BLaER1 treated with 17β-estradiol and CSF1 and Interleukin-3, amounts not matched to agents 10 nM and 100 nM (cell line): ENCODE measurements at regions not wholly inside any gene's neighbourhood (a gene's known extent, or its start where the extent isn't known, plus 50 kb on each side); places are given as distances from the start of the nearest gene placed in this dataset.
"Not testable (repeated sequence)": the region's sequence is repeated elsewhere in the genome, so short reads cannot be mapped to it uniquely, and the experiment has no call there.

Experiments used
- H3K27ac ChIP-seq, 11 experiments: shearing (Covaris generic); formaldehyde crosslinking; 2 replicates each; pipeline ENCODE4 v1.8.1; 2022
- H3K27me3 ChIP-seq, 11 experiments: shearing (Covaris generic); formaldehyde crosslinking; 2 replicates each; pipeline ENCODE4 v1.8.1; 2022
- H3K36me3 ChIP-seq, 11 experiments: shearing (Covaris generic); formaldehyde crosslinking; 2 replicates each; pipeline ENCODE4 v1.8.1; 2022
- H3K4me1 ChIP-seq, 10 experiments: shearing (Covaris generic); formaldehyde crosslinking; 2 replicates each; pipeline ENCODE4 v1.8.1; 2022
- H3K4me2 ChIP-seq, 11 experiments: shearing (Covaris generic); formaldehyde crosslinking; 2 replicates each; pipeline ENCODE4 v1.8.1; 2022
- H3K4me3 ChIP-seq, 10 experiments: shearing (Covaris generic); formaldehyde crosslinking; 2 replicates each; pipeline ENCODE4 v1.8.1; 2022
- H3K9ac ChIP-seq, 11 experiments: shearing (Covaris generic); formaldehyde crosslinking; 2 replicates each; pipeline ENCODE4 v1.8.1; 2022
- H3K9me3 ChIP-seq, 11 experiments: shearing (Covaris generic); formaldehyde crosslinking; replicated peaks in 1 of 11; 2 replicates each; pipeline ENCODE4 v1.8.1; 2022
- H4K20me1 ChIP-seq, 11 experiments: shearing (Covaris generic); formaldehyde crosslinking; 2 replicates each; pipeline ENCODE4 v1.8.1; 2022
- Cebpa-rat ChIP-seq, 11 experiments: shearing (Covaris generic); IDR thresholded peaks; 2 replicates each; pipeline ENCODE4 v1.8.1; 2022

GRCh38 chr10:81215498-81215897 lies 659.5 kb upstream of the NRG3 start:
- Histone ChIP-seq H3K36me3 (no peaks in the 10 kb centered on the region), H3K4me3 (no peak overlapping the region), H4K20me1 (no peaks in the 10 kb centered on the region), H3K9me3 (no peaks in the 10 kb centered on the region), H3K27me3 (no peaks in the 10 kb centered on the region), H3K27ac (no peak overlapping the region), H3K4me1 (peaks cover 0 to 11% (median 0%) of the 10 kb centered on the region in 10 experiments; a peak in 2 of 20 replicates), H3K9ac (no peak overlapping the region), H3K4me2 (no peak overlapping the region)
- no peak for TF ChIP-seq Cebpa-rat (IDR thresholded peaks at IDR 0.05)

GRCh38 chr10:81216949-81217348 lies 658.0 kb upstream of the NRG3 start:
- no peaks in the 10 kb centered on the region for H4K20me1 ChIP-seq
- no peaks in the 10 kb centered on the region for H3K9me3 ChIP-seq
- H3K4me1 ChIP-seq, result peaks cover 0 to 11% (median 0%) of the 10 kb centered on the region in 10 experiments; a peak in 2 of 20 replicates
- no peak overlapping the region for H3K9ac ChIP-seq
- no peak overlapping the region for H3K4me3 ChIP-seq
- no peaks in the 10 kb centered on the region for H3K36me3 ChIP-seq
- H3K27ac ChIP-seq, result no peak overlapping the region
- no peak overlapping the region for H3K4me2 ChIP-seq
- TF ChIP-seq Cebpa-rat (IDR thresholded peaks at IDR 0.05), result no peak
- H3K27me3 ChIP-seq, result no peaks in the 10 kb centered on the region

- H4K20me1 ChIP-seq, result no peaks in the 10 kb centered on the region
- H3K27me3 ChIP-seq, result no peaks in the 10 kb centered on the region
- H3K9me3 ChIP-seq, result peaks cover 0 to 5% (median 0%) of the 10 kb centered on the region in 11 experiments; a peak in 1 of 22 replicates
- no peak overlapping the region for H3K9ac ChIP-seq
- TF ChIP-seq Cebpa-rat (IDR thresholded peaks at IDR 0.05), result no peak
- H3K36me3 ChIP-seq, result no peaks in the 10 kb centered on the region
- H3K4me2 ChIP-seq, result no peak overlapping the region
- H3K4me3 ChIP-seq, result no peak overlapping the region
- peaks cover 0 to 11% (median 0%) of the 10 kb centered on the region in 10 experiments; a peak in 2 of 20 replicates for H3K4me1 ChIP-seq
- no peak overlapping the region for H3K27ac ChIP-seq
Measured at GRCh38 chr10:81218307-81218706, 656.7 kb upstream of the NRG3 start.

- Histone ChIP-seq H4K20me1 (no peaks in the 10 kb centered on the region), H3K9ac (no peak overlapping the region), H3K4me2 (no peak overlapping the region; a peak in 1 of 22 replicates), H3K27me3 (no peaks in the 10 kb centered on the region), H3K4me3 (no peak overlapping the region), H3K27ac (no peak overlapping the region), H3K36me3 (no peaks in the 10 kb centered on the region), H3K4me1 (peaks cover 0 to 11% (median 0%) of the 10 kb centered on the region in 10 experiments; a peak in 2 of 20 replicates), H3K9me3 (peaks cover 0 to 6% (median 0%) of the 10 kb centered on the region in 11 experiments; a peak in 1 of 22 replicates)
- no peak for TF ChIP-seq Cebpa-rat (IDR thresholded peaks at IDR 0.05)
Measured at GRCh38 chr10:81219758-81220157, 655.2 kb upstream of the NRG3 start.

GRCh38 chr10:81248886-81249285 lies 626.1 kb upstream of the NRG3 start:
- Histone ChIP-seq H3K36me3 (no peaks in the 10 kb centered on the region), H3K9me3 (no peaks in the 10 kb centered on the region), H3K27ac (no peak overlapping the region), H3K27me3 (no peaks in the 10 kb centered on the region), H4K20me1 (no peaks in the 10 kb centered on the region), H3K4me3 (no peak overlapping the region), H3K9ac (no peak overlapping the region), H3K4me2 (peak overlapping the region in 10 of 11 experiments; percentile 7 to 63 (median 32); a peak in 15 of 22 replicates), H3K4me1 (peaks cover 0 to 14% (median 9%) of the 10 kb centered on the region in 10 experiments; a peak in 13 of 20 replicates)
- TF ChIP-seq Cebpa-rat (IDR thresholded peaks at IDR 0.05), result no peak

- H3K27me3 ChIP-seq, result no peaks in the 10 kb centered on the region
- no peak overlapping the region for H3K4me3 ChIP-seq
- no peak overlapping the region for H3K27ac ChIP-seq
- H3K9me3 ChIP-seq, result no peaks in the 10 kb centered on the region
- no peak for TF ChIP-seq Cebpa-rat (IDR thresholded peaks at IDR 0.05)
- no peaks in the 10 kb centered on the region for H4K20me1 ChIP-seq
- no peaks in the 10 kb centered on the region for H3K36me3 ChIP-seq
- no peak overlapping the region for H3K4me2 ChIP-seq
- H3K9ac ChIP-seq, result no peak overlapping the region
- H3K4me1 ChIP-seq, result peaks cover 0 to 14% (median 9%) of the 10 kb centered on the region in 10 experiments; a peak in 13 of 20 replicates
Measured at GRCh38 chr10:81251457-81252115, 623.4 kb upstream of the NRG3 start.

- peaks cover 0 to 12% (median 9%) of the 10 kb centered on the region in 11 experiments; a peak in 15 of 22 replicates for H3K9me3 ChIP-seq
- not testable (repeated sequence) for H3K27me3 ChIP-seq, H3K4me3 ChIP-seq, H3K4me2 ChIP-seq, H3K36me3 ChIP-seq, H3K4me1 ChIP-seq, H3K27ac ChIP-seq, H4K20me1 ChIP-seq, H3K9ac ChIP-seq
Measured at GRCh38 chr10:81264991-81265390, 610.0 kb upstream of the NRG3 start.

GRCh38 chr10:81270051-81270450 lies 604.9 kb upstream of the NRG3 start:
- no peak overlapping the region for H3K4me3 ChIP-seq
- H3K36me3 ChIP-seq, result no peaks in the 10 kb centered on the region
- no peaks in the 10 kb centered on the region for H4K20me1 ChIP-seq
- H3K4me1 ChIP-seq, result no peaks in the 10 kb centered on the region
- H3K27ac ChIP-seq, result no peak overlapping the region
- peaks cover 0 to 12% (median 9%) of the 10 kb centered on the region in 11 experiments; a peak in 16 of 22 replicates for H3K9me3 ChIP-seq
- H3K27me3 ChIP-seq, result no peaks in the 10 kb centered on the region
- H3K9ac ChIP-seq, result no peak overlapping the region
- no peak for TF ChIP-seq Cebpa-rat (IDR thresholded peaks at IDR 0.05)
- no peak overlapping the region for H3K4me2 ChIP-seq

GRCh38 chr10:81280497-81281479 lies 594.2 kb upstream of the NRG3 start:
- Histone ChIP-seq H3K27me3 (no peaks in the 10 kb centered on the region), H3K9ac (no peak overlapping the region), H4K20me1 (no peaks in the 10 kb centered on the region), H3K36me3 (no peaks in the 10 kb centered on the region), H3K4me1 (peaks cover 0 to 17% (median 13%) of the 10 kb centered on the region in 10 experiments; a peak in 15 of 20 replicates), H3K9me3 (no peaks in the 10 kb centered on the region), H3K4me2 (peak overlapping the region in 10 of 11 experiments; percentile 15 to 55 (median 38); a peak in 16 of 22 replicates), H3K27ac (no peak overlapping the region), H3K4me3 (no peak overlapping the region)
- TF ChIP-seq Cebpa-rat (IDR thresholded peaks at IDR 0.05), result no peak
